Uterus (tissue), 3 donors: ENCODE measurements at regions not wholly inside any gene's neighbourhood (a gene's known extent, or its start where the extent isn't known, plus 50 kb on each side); places are given as distances from the start of the nearest gene placed in this dataset.
"Not testable (repeated sequence)": the region's sequence is repeated elsewhere in the genome, so short reads cannot be mapped to it uniquely, and the experiment has no call there.

ENCODE experiments used
- DNase-seq, 2 donors: peaks; one replicate each; pipeline ENCODE4 v3.0.0-alpha.2; 2019 to 2020
- H3K27ac ChIP-seq, 2 donors: fragments of 200-600 bp; sonication (generic); 1 replicate in 1 of 2; 2 replicates in 1 of 2; pipeline ENCODE4 v1.5.1; 2016 to 2018
- H3K27me3 ChIP-seq, 2 donors: fragments of 200-600 bp; sonication (generic); one replicate each; pipeline ENCODE4 v1.5.1; 2018 to 2019; ENCODE audit warnings: control low read depth in 1 of 2
- H3K36me3 ChIP-seq, 2 donors: fragments of 200-600 bp; sonication (generic); one replicate each; pipeline ENCODE4 v1.5.1; 2019; ENCODE audit warnings: control low read depth in 1 of 2
- H3K4me1 ChIP-seq, 2 donors: fragments of 200-600 bp; sonication (generic); one replicate each; pipeline ENCODE4 v1.5.1; 2018 to 2019; ENCODE audit warnings: control low read depth in 1 of 2
- H3K4me3 ChIP-seq, 2 donors: fragments of 200-600 bp; sonication (generic); 1 replicate in 1 of 2; 2 replicates in 1 of 2; pipeline ENCODE4 v1.5.1; 2018 to 2019; ENCODE audit warnings: mild to moderate bottlenecking in 1 of 2
- H3K9me3 ChIP-seq, 2 donors: fragments of 200-600 bp; sonication (generic); one replicate each; pipeline ENCODE4 v1.5.1; 2019; ENCODE audit warnings: control low read depth in 1 of 2
- POLR2A ChIP-seq, 2 donors: fragments of 450-650 bp; IDR thresholded peaks; one replicate each; pipeline ENCODE4 v1.6.1; 2016; ENCODE audit warnings: antibody characterized with exemption in 2 of 2, mild to moderate bottlenecking in 1 of 2, moderate library complexity in 1 of 2
- intact Hi-C: fragments of 100-400 bp; cut with DNase I; formaldehyde crosslinking; loops from one replicate; pipeline ENCODE4 v1.15.1; 2023; ENCODE audit warnings: low total_unique reads
- TF ChIP-seq, protein P1 (sequence below), 4 experiments: fragments of 200-600 bp in 2 of 4; fragments of 450-650 bp in 2 of 4; sonication (generic) in 2 of 4; IDR thresholded peaks; one replicate each; pipeline ENCODE4 v1.5.1; 2016 to 2019; ENCODE audit warnings: antibody characterized with exemption in 4 of 4, mild to moderate bottlenecking in 2 of 4, moderate library complexity in 1 of 4
- donor health status: DM: yes; HTN: yes; CAD: no.

DNA sequence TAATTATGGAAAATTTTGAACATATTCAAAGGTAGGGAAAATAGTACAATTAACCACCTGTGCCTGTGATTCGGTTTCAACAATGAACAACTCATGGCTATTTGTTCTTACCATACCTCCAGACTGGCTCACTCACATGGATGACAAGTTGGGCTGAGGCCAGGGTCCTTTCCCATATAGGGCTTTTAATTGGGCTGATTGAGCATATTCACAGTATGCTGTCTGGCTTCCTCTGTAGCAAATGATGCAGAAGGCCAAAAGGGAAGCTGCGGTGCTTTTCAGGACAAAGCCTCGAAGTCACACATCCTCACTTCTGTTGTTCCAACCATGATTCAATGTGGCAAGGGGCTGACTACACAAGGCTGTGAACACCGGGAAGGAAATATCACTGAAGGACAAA, 297.5 kb upstream of the SLC16A7 start:
- Histone ChIP-seq H3K36me3 (no peaks in the 10 kb centered on the region), H3K4me3 (no peak overlapping the region), H3K4me1 (no peaks in the 10 kb centered on the region), H3K9me3 (no peaks in the 10 kb centered on the region), H3K27me3 (no peaks in the 10 kb centered on the region), H3K27ac (no peak overlapping the region)
- TF ChIP-seq, protein P1, sequence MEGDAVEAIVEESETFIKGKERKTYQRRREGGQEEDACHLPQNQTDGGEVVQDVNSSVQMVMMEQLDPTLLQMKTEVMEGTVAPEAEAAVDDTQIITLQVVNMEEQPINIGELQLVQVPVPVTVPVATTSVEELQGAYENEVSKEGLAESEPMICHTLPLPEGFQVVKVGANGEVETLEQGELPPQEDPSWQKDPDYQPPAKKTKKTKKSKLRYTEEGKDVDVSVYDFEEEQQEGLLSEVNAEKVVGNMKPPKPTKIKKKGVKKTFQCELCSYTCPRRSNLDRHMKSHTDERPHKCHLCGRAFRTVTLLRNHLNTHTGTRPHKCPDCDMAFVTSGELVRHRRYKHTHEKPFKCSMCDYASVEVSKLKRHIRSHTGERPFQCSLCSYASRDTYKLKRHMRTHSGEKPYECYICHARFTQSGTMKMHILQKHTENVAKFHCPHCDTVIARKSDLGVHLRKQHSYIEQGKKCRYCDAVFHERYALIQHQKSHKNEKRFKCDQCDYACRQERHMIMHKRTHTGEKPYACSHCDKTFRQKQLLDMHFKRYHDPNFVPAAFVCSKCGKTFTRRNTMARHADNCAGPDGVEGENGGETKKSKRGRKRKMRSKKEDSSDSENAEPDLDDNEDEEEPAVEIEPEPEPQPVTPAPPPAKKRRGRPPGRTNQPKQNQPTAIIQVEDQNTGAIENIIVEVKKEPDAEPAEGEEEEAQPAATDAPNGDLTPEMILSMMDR (IDR thresholded peaks at IDR 0.05): no peak
- TF ChIP-seq POLR2A (IDR thresholded peaks at IDR 0.05): no peak
- intact Hi-C loops: no loop called here
- no peak for DNase-seq

DNA sequence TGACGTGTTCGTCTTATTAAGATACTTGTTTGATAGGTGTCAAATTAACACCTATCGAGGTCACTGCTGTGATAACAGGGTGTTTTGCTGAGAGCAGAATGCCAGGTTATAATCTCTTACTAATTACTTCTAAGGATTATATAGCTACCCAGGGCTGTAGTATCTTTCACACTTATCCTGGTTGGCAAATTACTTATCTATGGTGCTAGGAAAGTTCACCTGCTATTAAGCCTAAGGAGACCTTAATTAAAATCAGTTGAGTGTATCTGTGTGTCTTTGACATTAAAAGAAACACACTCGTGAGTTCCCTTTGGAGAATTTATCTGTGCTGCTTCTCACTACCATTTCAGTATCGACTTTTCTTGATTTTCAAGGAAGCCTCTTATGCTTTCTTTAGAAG, 301.6 kb upstream of the SLC16A7 start:
- H3K4me1 ChIP-seq: no peaks in the 10 kb centered on the region
- no peaks in the 10 kb centered on the region for H3K27me3 ChIP-seq
- no peak overlapping the region for H3K4me3 ChIP-seq
- H3K9me3 ChIP-seq: no peaks in the 10 kb centered on the region
- no peak for DNase-seq
- TF ChIP-seq, protein P1 (IDR thresholded peaks at IDR 0.05): no peak
- TF ChIP-seq POLR2A (IDR thresholded peaks at IDR 0.05): no peak
- no peaks in the 10 kb centered on the region for H3K36me3 ChIP-seq
- intact Hi-C loops: no loop called here
- no peak overlapping the region for H3K27ac ChIP-seq

DNA sequence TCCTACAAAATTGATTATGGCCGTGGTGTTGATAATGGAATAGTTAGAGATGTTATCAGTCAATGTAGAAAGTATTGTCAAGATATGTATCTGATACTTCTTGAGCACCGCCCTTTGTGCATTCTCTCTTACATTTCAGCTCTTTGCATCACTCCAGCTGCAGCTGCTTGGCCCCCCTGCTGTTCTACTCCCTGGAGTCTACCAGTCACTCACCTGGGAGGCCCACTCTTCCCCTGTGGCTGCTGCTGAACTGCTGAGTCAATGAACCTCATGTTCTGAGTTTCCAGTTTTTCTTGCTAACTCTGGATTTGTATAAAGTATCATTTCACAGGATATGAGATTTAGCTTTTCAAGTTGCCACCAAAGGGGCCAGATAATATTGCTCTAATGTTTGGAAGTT, 312.8 kb upstream of the SLC16A7 start:
- TF ChIP-seq, protein P1 (IDR thresholded peaks at IDR 0.05): no peak
- no peak for TF ChIP-seq POLR2A (IDR thresholded peaks at IDR 0.05)
- no peaks in the 10 kb centered on the region for H3K4me1 ChIP-seq
- no peak for DNase-seq
- intact Hi-C loops: no loop called here
- no peak overlapping the region for H3K27ac ChIP-seq
- H3K4me3 ChIP-seq: no peak overlapping the region
- no peaks in the 10 kb centered on the region for H3K9me3 ChIP-seq
- no peaks in the 10 kb centered on the region for H3K27me3 ChIP-seq
- no peaks in the 10 kb centered on the region for H3K36me3 ChIP-seq

DNA sequence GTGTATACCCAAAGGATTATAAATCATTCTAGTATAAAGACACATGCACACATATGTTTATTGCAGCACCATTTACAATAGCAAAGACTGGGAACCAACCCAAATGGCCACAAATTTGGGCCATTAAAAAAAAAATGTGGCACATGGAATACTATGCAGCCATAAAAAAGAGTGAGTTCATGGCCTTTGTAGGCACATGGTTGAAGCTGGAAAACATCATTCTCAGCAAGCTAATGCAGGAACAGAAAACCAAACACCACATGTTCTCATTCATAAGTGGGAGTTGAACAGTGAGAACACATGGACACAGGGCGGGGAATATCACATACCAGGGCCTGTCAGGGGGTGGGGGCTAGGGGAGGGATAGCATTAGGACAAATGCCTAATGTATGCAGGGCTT, 322.3 kb upstream of the SLC16A7 start:
- H3K4me3 ChIP-seq, intact Hi-C loops, H3K4me1 ChIP-seq, DNase-seq, H3K27me3 ChIP-seq, H3K36me3 ChIP-seq, H3K9me3 ChIP-seq, H3K27ac ChIP-seq: not testable (repeated sequence)

DNA sequence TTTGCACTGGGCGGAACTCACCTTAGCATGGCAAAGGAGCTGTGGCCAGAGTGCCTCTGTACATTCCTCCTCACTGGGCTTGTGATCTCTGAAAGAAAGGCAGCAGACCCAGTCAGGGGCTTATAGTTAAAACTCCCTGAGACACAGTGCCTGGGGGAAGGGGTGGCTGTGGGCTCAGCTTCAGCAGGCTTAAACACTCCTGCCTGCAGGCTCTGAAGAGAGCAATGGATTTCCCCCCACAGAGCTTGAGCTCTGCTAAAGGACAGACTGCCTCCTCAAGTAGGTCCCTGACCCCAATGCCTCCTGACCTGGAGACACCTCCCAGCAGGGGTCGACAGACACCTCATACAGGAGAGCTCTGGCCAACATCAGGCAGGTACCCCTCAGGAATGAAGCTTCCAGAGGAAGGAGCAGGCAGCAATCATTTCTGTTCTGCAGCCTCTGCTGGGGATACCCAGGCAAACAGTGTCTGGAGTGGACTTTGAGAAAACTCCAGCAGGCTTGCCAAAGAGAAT, 327.5 kb upstream of the SLC16A7 start:
- Histone ChIP-seq H3K4me3 (no peak overlapping the region), H3K9me3 (no peaks in the 10 kb centered on the region), H3K27me3 (no peaks in the 10 kb centered on the region), H3K27ac (no peak overlapping the region), H3K36me3 (no peaks in the 10 kb centered on the region), H3K4me1 (no peaks in the 10 kb centered on the region)
- no peak for DNase-seq
- intact Hi-C loops: no loop called here
- no peak for TF ChIP-seq POLR2A (IDR thresholded peaks at IDR 0.05)

DNA sequence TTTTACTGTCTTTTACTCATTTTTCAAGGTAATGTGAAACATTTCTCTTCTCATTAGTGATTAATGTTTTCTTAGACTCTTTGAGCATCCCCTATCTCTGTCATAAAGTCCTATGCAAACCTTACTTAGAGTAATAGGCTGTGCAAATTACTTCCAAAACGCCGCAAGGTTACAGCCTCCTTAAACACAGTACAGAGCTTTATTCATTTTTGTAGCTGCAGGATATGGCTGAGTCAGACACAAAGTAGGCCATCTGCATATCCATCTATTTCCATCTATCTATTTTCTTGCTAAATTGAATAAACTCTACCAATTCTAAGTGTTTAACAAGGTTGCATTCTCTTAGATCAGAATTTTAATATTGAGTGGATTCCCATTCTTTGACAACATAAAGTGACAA, 335.6 kb upstream of the SLC16A7 start:
- H3K27me3 ChIP-seq: no peaks in the 10 kb centered on the region
- intact Hi-C loops: no loop called here

More for the DNA sequence above, 335.6 kb upstream of the SLC16A7 start:
- TF ChIP-seq, protein P1 (IDR thresholded peaks at IDR 0.05): no peak
- TF ChIP-seq POLR2A (IDR thresholded peaks at IDR 0.05): no peak
- no peak for DNase-seq
- no peak overlapping the region for H3K27ac ChIP-seq
- H3K4me1 ChIP-seq: no peaks in the 10 kb centered on the region
- H3K36me3 ChIP-seq: no peaks in the 10 kb centered on the region
- no peak overlapping the region for H3K4me3 ChIP-seq
- no peaks in the 10 kb centered on the region for H3K9me3 ChIP-seq
